HEK293 (cell line): ENCODE measurements at regions not wholly inside any gene's neighbourhood (a gene's known extent, or its start where the extent isn't known, plus 50 kb on each side); places are given as distances from the start of the nearest gene placed in this dataset.

ENCODE experiments used
- CTCF ChIA-PET: fragments of 350-600 bp; formaldehyde crosslinking; extraction: SDS; loops from one replicate; lab custom pipeline; 2021; ENCODE audit warnings: antibody characterized with exemption; lab: Yijun Ruan, JAX
- POLR2A ChIA-PET: fragments of 300-600 bp; formaldehyde crosslinking; extraction: SDS; loops from one replicate; lab custom pipeline; 2020; ENCODE audit warnings: antibody characterized with exemption, inconsistent platforms; lab: Yijun Ruan, JAX
- H3K27ac ChIP-seq: fragments of 200-500 bp; sonication (Bioruptor generic); 2 replicates; pipeline ENCODE4 v1.5.1; 2014; ENCODE audit warnings: low read depth, low read length, control low read depth, inconsistent platforms; ENCODE audit errors: extremely low read depth
- H3K36me3 ChIP-seq, 2 experiments: fragments of 200-500 bp in 1 of 2; sonication (Bioruptor generic) in 1 of 2; 1 replicate in 1 of 2; 2 replicates in 1 of 2; pipeline ENCODE4 v1.5.1; 2014 to 2017; ENCODE audit warnings: inconsistent platforms in 2 of 2, low read length in 2 of 2; ENCODE audit not compliant: control insufficient read depth in 2 of 2, insufficient read depth in 1 of 2
- H3K4me1 ChIP-seq: fragments of 200-500 bp; sonication (Bioruptor generic); 2 replicates; pipeline ENCODE4 v1.5.1; 2014; ENCODE audit warnings: mild to moderate bottlenecking, low read length, inconsistent platforms; ENCODE audit not compliant: control insufficient read depth, insufficient read depth
- H3K4me3 ChIP-seq: 2 replicates; pipeline ENCODE4 v1.5.1; 2011; ENCODE audit warnings: low read depth, mild to moderate bottlenecking, control low read depth, low read length, moderate library complexity
- H3K9me3 ChIP-seq: fragments of 200-500 bp; sonication (Bioruptor generic); 2 replicates; pipeline ENCODE4 v1.5.1; 2014; ENCODE audit warnings: low read depth, low read length, inconsistent platforms; ENCODE audit not compliant: control insufficient read depth, insufficient read depth
- GLIS2 ChIP-seq: fragments of 450-650 bp; formaldehyde crosslinking; IDR thresholded peaks from 2 replicates; pipeline ENCODE4 v1.5.1; 2016; ENCODE audit warnings: missing biosample characterization, missing genetic modification characterization
- HOXC10 ChIP-seq: sonication (generic); formaldehyde crosslinking; IDR thresholded peaks from 2 replicates; pipeline ENCODE4 v1.8.1; 2023; ENCODE audit warnings: mild to moderate bottlenecking, missing genetic modification reagents
- SALL2 ChIP-seq: fragments of 450-650 bp; formaldehyde crosslinking; IDR thresholded peaks from 2 replicates; pipeline ENCODE4 v1.5.0; 2017; ENCODE audit warnings: missing biosample characterization, mild to moderate bottlenecking, missing genetic modification characterization, borderline replicate concordance
- SETDB1 ChIP-seq: IDR thresholded peaks from one replicate; pipeline ENCODE4 v1.6.1; 2017; ENCODE audit warnings: mild to moderate bottlenecking, low read length, moderate library complexity, mixed read lengths; ENCODE audit not compliant: insufficient read length
- TCF7L2 ChIP-seq: IDR thresholded peaks from 2 replicates; pipeline ENCODE4 v1.6.1; 2011; ENCODE audit warnings: low read depth, mild to moderate bottlenecking, inconsistent platforms, low read length, moderate library complexity, borderline replicate concordance
- ZNF112 ChIP-seq: fragments of 450-650 bp; formaldehyde crosslinking; IDR thresholded peaks from 2 replicates; pipeline ENCODE4 v1.5.0; 2017; ENCODE audit warnings: missing biosample characterization, missing genetic modification characterization
- ZNF221 ChIP-seq: fragments of 450-650 bp; formaldehyde crosslinking; IDR thresholded peaks from 2 replicates; pipeline ENCODE4 v1.5.1; 2017; ENCODE audit warnings: missing biosample characterization, missing genetic modification characterization, borderline replicate concordance
- ZNF23 ChIP-seq: fragments of 450-650 bp; formaldehyde crosslinking; IDR thresholded peaks from 2 replicates; pipeline ENCODE4 v1.5.1; 2016; ENCODE audit warnings: missing biosample characterization, missing genetic modification characterization, borderline replicate concordance
- ZNF24 ChIP-seq: fragments of 450-650 bp; formaldehyde crosslinking; IDR thresholded peaks from 2 replicates; pipeline ENCODE4 v1.5.1; 2016; ENCODE audit warnings: missing biosample characterization, missing genetic modification characterization
- ZNF311 ChIP-seq: fragments of 450-650 bp; formaldehyde crosslinking; IDR thresholded peaks from 2 replicates; pipeline ENCODE4 v1.5.1; 2017; ENCODE audit warnings: missing biosample characterization, missing genetic modification characterization, borderline replicate concordance
- ZNF394 ChIP-seq: fragments of 450-650 bp; formaldehyde crosslinking; IDR thresholded peaks from 2 replicates; pipeline ENCODE4 v1.5.1; 2016; ENCODE audit warnings: missing biosample characterization, missing genetic modification characterization, mild to moderate bottlenecking, moderate library complexity, borderline replicate concordance
- ZNF521 ChIP-seq: fragments of 450-650 bp; formaldehyde crosslinking; IDR thresholded peaks from 2 replicates; pipeline ENCODE4 v1.5.1; 2017; ENCODE audit warnings: missing biosample characterization, mild to moderate bottlenecking, missing genetic modification characterization
- ZNF549 ChIP-seq: fragments of 450-650 bp; IDR thresholded peaks from 2 replicates; pipeline ENCODE4 v1.5.1; 2018; ENCODE audit warnings: missing biosample characterization, missing genetic modification characterization, mild to moderate bottlenecking, inconsistent platforms, moderate library complexity
- ZNF585B ChIP-seq: fragments of 450-650 bp; formaldehyde crosslinking; IDR thresholded peaks from 2 replicates; pipeline ENCODE4 v1.5.1; 2016; ENCODE audit warnings: missing biosample characterization, missing genetic modification characterization
- ZNF658 ChIP-seq: fragments of 450-650 bp; formaldehyde crosslinking; IDR thresholded peaks from 2 replicates; pipeline ENCODE4; 2016; ENCODE audit warnings: missing biosample characterization, missing genetic modification characterization
- ZNF837 ChIP-seq: fragments of 450-650 bp; formaldehyde crosslinking; IDR thresholded peaks from 2 replicates; pipeline ENCODE4 v1.5.1; 2016; ENCODE audit warnings: missing biosample characterization, missing genetic modification characterization
- ZSCAN23 ChIP-seq: fragments of 450-650 bp; formaldehyde crosslinking; IDR thresholded peaks from 2 replicates; pipeline ENCODE4 v1.5.1; 2016; ENCODE audit warnings: missing biosample characterization, missing genetic modification characterization
- TF ChIP-seq, protein P1 (sequence below): fragments of 450-650 bp; formaldehyde crosslinking; IDR thresholded peaks from 2 replicates; pipeline ENCODE4 v1.5.1; 2016; ENCODE audit warnings: missing biosample characterization, missing genetic modification characterization
- TF ChIP-seq, protein P2 (sequence below): fragments of 450-650 bp; formaldehyde crosslinking; IDR thresholded peaks from 2 replicates; pipeline ENCODE4 v1.5.1; 2016; ENCODE audit warnings: missing biosample characterization, missing genetic modification characterization
- TF ChIP-seq, protein P3 (sequence below): fragments of 450-650 bp; formaldehyde crosslinking; IDR thresholded peaks from 2 replicates; pipeline ENCODE4 v1.5.1; 2017; ENCODE audit warnings: missing biosample characterization, missing genetic modification characterization

DNA sequence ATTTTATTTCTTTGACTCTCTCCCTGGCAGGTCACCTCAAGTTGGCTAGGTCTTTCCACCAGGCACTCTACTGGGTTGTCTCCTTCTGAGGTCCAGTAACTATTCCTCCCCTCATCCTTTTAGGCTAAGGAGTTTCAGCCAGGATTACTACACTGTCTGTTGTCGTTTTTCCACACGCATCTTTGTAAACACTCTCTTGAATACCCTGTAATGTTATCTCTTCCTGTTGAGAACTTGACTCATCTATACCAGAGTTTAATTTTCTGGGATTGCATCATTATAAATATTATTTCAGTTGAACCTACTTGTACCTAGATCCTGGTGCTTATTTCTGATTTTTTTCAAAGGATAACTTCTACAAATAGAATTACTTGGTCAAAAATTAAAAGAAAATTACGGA is 138.3 kb downstream of the SQOR start (continued):
- TF ChIP-seq, protein P1, sequence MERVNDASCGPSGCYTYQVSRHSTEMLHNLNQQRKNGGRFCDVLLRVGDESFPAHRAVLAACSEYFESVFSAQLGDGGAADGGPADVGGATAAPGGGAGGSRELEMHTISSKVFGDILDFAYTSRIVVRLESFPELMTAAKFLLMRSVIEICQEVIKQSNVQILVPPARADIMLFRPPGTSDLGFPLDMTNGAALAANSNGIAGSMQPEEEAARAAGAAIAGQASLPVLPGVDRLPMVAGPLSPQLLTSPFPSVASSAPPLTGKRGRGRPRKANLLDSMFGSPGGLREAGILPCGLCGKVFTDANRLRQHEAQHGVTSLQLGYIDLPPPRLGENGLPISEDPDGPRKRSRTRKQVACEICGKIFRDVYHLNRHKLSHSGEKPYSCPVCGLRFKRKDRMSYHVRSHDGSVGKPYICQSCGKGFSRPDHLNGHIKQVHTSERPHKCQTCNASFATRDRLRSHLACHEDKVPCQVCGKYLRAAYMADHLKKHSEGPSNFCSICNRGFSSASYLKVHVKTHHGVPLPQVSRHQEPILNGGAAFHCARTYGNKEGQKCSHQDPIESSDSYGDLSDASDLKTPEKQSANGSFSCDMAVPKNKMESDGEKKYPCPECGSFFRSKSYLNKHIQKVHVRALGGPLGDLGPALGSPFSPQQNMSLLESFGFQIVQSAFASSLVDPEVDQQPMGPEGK (tag by site-specific recombination) = no peak
- TF ChIP-seq ZNF221 (tag by site-specific recombination) = no peak
- no peak for TF ChIP-seq ZNF24 (tag by site-specific recombination)
- TF ChIP-seq TCF7L2 = no peak
- TF ChIP-seq ZNF837 (tag by site-specific recombination) = no peak
- TF ChIP-seq, protein P2, sequence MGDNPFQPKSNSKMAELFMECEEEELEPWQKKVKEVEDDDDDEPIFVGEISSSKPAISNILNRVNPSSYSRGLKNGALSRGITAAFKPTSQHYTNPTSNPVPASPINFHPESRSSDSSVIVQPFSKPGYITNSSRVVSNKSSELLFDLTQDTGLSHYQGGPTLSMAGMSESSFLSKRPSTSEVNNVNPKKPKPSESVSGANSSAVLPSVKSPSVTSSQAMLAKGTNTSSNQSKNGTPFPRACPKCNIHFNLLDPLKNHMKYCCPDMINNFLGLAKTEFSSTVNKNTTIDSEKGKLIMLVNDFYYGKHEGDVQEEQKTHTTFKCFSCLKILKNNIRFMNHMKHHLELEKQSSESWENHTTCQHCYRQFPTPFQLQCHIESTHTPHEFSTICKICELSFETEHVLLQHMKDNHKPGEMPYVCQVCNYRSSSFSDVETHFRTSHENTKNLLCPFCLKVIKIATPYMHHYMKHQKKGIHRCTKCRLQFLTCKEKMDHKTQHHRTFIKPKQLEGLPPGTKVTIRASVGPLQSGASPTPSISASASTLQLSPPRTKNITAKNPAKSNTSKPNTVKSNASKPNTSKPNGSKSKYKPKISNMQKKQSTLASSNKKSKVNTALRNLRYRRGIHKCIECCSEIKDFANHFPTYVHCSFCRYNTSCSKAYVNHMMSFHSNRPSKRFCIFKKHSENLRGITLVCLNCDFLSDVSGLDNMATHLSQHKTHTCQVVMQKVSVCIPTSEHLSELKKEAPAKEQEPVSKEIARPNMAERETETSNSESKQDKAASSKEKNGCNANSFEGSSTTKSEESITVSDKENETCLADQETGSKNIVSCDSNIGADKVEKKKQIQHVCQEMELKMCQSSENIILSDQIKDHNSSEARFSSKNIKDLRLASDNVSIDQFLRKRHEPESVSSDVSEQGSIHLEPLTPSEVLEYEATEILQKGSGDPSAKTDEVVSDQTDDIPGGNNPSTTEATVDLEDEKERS (tag by site-specific recombination) = no peak
- no peak for TF ChIP-seq GLIS2 (tag by site-specific recombination)
- TF ChIP-seq, protein P3, sequence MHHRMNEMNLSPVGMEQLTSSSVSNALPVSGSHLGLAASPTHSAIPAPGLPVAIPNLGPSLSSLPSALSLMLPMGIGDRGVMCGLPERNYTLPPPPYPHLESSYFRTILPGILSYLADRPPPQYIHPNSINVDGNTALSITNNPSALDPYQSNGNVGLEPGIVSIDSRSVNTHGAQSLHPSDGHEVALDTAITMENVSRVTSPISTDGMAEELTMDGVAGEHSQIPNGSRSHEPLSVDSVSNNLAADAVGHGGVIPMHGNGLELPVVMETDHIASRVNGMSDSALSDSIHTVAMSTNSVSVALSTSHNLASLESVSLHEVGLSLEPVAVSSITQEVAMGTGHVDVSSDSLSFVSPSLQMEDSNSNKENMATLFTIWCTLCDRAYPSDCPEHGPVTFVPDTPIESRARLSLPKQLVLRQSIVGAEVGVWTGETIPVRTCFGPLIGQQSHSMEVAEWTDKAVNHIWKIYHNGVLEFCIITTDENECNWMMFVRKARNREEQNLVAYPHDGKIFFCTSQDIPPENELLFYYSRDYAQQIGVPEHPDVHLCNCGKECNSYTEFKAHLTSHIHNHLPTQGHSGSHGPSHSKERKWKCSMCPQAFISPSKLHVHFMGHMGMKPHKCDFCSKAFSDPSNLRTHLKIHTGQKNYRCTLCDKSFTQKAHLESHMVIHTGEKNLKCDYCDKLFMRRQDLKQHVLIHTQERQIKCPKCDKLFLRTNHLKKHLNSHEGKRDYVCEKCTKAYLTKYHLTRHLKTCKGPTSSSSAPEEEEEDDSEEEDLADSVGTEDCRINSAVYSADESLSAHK (tag by site-specific recombination) = no peak

DNA sequence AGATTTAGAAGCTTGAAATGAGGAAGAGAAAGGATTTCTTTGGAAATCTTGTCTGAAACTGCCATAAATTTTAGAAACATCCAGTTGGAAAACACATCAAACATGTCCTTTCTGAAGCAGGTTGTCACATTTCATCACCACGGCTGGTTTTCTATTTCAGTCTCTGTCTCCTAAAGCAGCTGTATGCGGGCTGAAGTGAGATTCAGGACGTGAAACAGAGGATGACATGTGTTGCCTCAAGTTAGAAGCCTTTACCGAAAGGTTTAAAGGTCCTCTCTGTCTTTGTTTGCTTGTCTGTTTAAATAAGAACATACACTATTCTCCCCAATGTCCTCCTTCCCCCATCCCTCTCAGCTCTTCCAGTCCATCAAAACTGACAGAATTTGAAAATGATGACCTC is 141.9 kb downstream of the SQOR start:
- ChIA-PET POLR2A (no interaction called here), CTCF (no interaction called here)
- Histone ChIP-seq H3K27ac (no peak overlapping the region), H3K4me3 (no peak overlapping the region)
- TF ChIP-seq ZNF311 (no peak), ZNF837 (tag by site-specific recombination) (no peak), ZNF549 (no peak), ZSCAN23 (tag by site-specific recombination) (no peak), SALL2 (tag by site-specific recombination) (no peak), ZNF23 (tag by site-specific recombination) (no peak), ZNF585B (tag by site-specific recombination) (no peak), HOXC10 (CRISPR knock-in tag) (no peak), ZNF112 (no peak), ZNF394 (tag by site-specific recombination) (no peak), ZNF658 (tag by site-specific recombination) (no peak), ZNF521 (no peak), SETDB1 (no peak)
- TF ChIP-seq, protein P1 (tag by site-specific recombination) = no peak
- TF ChIP-seq, all 188 proteins: peak for 0
- Histone ChIP-seq H3K4me1 (no peaks in the 10 kb centered on the region), H3K36me3 (no peaks in the 10 kb centered on the region), H3K9me3 (no peaks in the 10 kb centered on the region)
